MG63 (cell line): ENCODE measurements at regions not wholly inside any gene's neighbourhood (a gene's known extent, or its start where the extent isn't known, plus 50 kb on each side); places are given as distances from the start of the nearest gene placed in this dataset.
A peak's percentile ranks its signal among the peaks of the same experiment; 100 is the strongest.
"Not testable (repeated sequence)": the region's sequence is repeated elsewhere in the genome, so short reads cannot be mapped to it uniquely, and the experiment has no call there.

Experiments
- DNase-seq: peaks from one replicate; pipeline ENCODE4 v3.0.0-alpha.2; 2020
- H3K27me3 ChIP-seq: fragments of 250-450 bp; sonication (Bioruptor Pico); 2 replicates; pipeline ENCODE4 v1.5.1; 2020; ENCODE audit warnings: mild to moderate bottlenecking, moderate library complexity
- H3K36me3 ChIP-seq: fragments of 250-450 bp; sonication (Bioruptor Pico); 2 replicates; pipeline ENCODE4 v1.5.1; 2020; ENCODE audit warnings: mild to moderate bottlenecking, moderate library complexity
- H3K4me3 ChIP-seq: fragments of 250-450 bp; sonication (Bioruptor Pico); 2 replicates; pipeline ENCODE4 v1.5.1; 2020; ENCODE audit warnings: mild to moderate bottlenecking, moderate library complexity
- H3K9me3 ChIP-seq: fragments of 250-450 bp; sonication (Bioruptor Pico); 2 replicates; pipeline ENCODE4 v1.5.1; 2020; ENCODE audit warnings: mild to moderate bottlenecking, moderate library complexity

DNA sequence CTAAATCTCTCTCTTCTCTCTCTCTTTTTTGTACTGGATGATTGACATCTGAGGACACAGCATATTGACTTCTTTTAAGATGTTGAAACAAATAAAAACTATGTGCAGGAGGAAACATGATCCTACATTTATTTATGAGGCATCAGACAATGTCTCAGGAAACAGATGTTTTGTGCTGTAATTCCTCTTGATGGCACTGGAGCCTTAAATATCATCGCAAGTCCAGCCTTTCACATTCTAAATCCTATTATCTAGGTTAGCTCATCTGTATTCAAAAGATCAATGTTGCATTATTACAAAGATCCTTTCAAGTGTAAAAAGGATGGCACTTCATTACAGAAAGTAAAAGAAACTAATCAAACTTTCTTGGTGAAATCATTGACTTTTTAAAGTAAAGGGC is 63.9 kb downstream of the MAT2B start:
- H3K9me3 ChIP-seq = no peaks in the 10 kb centered on the region
- H3K4me3 ChIP-seq = no peak overlapping the region
- H3K27me3 ChIP-seq = no peaks in the 10 kb centered on the region
- DNase-seq = no peak
- H3K36me3 ChIP-seq = no peaks in the 10 kb centered on the region

GRCh38 chr5:163571744-163572143 is 66.3 kb downstream of the MAT2B start:
- no peaks in the 10 kb centered on the region for H3K36me3 ChIP-seq
- no peaks in the 10 kb centered on the region for H3K9me3 ChIP-seq
- DNase-seq = peak; percentile 91
- H3K27me3 ChIP-seq = no peaks in the 10 kb centered on the region
- H3K4me3 ChIP-seq = no peak overlapping the region

DNA sequence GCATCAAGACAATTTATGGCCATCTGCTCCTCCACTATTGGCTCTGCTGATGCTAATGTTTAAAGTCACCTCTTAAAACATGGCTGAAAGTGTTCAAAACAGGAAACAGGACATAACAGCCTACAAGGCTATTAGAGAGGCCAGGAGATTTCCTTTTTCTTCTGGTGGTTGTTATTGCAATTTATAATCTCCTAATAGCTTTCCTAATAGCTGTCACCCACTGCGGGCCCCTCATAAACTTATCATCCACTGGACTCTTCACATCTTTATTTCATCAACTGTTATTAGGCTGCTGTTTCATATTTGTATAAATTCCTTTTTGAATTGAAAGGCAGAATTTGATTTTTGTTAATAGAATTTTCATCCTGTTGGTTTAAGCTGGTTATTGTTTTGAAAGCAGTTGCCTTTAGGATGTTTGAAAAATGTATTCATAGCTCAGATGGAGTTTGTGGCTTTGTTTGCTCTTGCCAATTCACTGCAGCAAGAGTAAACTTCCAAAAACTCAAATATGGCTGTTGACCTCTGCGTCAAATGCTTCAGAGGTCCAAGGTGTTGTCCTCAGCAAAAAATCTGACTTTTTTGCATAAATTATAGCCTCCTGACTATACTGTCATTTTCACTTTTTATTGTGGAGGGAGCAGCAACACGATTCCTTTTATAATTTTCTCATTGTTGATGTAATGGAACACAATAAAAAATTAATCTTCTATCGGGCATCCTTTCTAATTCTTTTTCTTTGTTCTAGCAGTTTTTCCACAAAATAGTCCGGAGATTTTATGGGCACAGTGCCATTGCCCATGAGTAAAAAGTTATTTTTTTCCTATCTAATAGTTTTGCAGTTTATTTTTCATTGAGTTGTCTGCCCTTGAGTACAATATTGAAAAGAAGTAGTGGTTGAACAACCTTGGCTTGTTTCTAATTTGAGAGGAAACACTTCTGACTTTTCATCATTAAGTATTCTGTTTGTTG is 69.3 kb downstream of the MAT2B start:
- H3K9me3 ChIP-seq = no peaks in the 10 kb centered on the region
- H3K36me3 ChIP-seq = no peaks in the 10 kb centered on the region
- no peak overlapping the region for H3K4me3 ChIP-seq
- no peak for DNase-seq
- H3K27me3 ChIP-seq = no peaks in the 10 kb centered on the region

DNA sequence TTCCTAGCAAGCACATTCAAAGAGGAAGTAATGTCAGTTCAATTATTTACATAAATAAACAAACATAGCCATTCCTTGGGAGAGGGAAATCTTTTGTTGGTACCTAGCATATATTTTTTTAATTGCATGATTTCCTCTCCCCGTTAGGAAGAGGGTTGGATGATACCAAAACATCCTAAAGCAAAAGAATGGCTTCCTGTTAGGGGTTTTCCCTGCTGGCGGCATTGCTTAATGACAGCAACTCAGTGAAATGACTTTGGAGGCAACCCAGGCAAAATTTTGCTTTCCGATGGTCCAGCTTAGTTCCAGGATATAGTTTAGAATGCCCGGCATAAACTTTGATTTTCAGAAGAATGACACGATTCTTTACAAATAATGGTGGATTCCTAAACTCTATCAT is 73.2 kb downstream of the MAT2B start:
- H3K4me3 ChIP-seq = no peak overlapping the region
- H3K27me3 ChIP-seq = no peaks in the 10 kb centered on the region
- no peaks in the 10 kb centered on the region for H3K36me3 ChIP-seq
- H3K9me3 ChIP-seq = no peaks in the 10 kb centered on the region
- DNase-seq = peak; percentile 14

DNA sequence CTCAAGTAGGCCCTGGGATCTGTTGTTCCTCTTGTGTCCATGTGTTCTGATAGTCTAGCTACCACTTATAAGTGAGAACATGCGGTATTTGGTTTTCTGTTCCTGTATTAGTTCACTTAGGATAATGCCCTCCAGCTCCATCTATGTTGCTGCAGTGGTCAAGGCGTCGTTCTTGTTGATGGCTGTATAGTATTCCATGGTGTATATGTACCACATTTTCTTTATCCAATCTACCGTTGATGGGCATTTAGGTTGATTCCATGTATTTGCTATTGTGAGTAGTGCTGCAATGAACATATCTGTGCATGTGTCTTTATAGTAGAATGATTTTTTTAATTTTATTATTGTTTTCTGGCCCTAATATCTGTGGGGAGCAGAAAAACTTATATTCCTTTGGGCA is 74.3 kb downstream of the MAT2B start:
- Histone ChIP-seq H3K4me3 (no peak overlapping the region), H3K36me3 (no peaks in the 10 kb centered on the region), H3K27me3 (no peaks in the 10 kb centered on the region), H3K9me3 (no peaks in the 10 kb centered on the region)
- no peak for DNase-seq

GRCh38 chr5:163580516-163580915 is 75.1 kb downstream of the MAT2B start:
- no peak overlapping the region for H3K4me3 ChIP-seq
- no peaks in the 10 kb centered on the region for H3K27me3 ChIP-seq
- DNase-seq = no peak
- no peaks in the 10 kb centered on the region for H3K36me3 ChIP-seq
- no peaks in the 10 kb centered on the region for H3K9me3 ChIP-seq

DNA sequence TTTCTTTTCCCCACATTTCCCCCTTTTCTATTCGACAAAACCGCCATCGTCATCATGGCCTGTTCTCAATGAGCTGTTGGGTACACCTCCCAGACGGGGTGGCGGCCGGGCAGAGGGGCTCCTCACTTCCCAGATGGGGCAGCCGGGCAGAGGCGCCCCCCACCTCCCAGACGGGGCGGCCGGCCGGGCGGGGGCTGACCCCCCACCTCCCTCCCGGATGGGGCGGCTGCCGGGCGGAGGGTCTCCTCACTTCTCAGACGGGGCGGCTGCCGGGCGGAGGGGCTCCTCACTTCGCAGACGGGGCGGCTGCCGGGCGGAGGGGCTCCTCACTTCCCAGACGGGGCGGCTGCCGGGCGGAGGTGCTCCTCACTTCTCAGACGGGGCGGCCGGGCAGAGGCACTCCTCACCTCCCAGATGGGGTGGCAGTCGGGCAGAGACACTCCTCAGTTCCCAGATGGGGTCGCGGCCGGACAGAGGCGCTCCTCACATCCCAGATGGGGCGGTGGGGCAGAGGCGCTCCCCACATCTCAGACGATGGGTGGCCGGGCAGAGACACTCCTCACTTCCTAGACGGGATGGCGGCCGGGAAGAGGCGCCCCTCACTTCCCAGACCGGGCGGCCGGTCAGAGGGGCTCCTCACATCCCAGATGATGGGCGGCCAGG is 78.2 kb downstream of the MAT2B start:
- H3K4me3 ChIP-seq, DNase-seq, H3K36me3 ChIP-seq, H3K27me3 ChIP-seq, H3K9me3 ChIP-seq: not testable (repeated sequence)

GRCh38 chr5:163585206-163585605 is 79.8 kb downstream of the MAT2B start:
- H3K36me3 ChIP-seq = no peaks in the 10 kb centered on the region
- no peak overlapping the region for H3K4me3 ChIP-seq
- DNase-seq = peak; percentile 55
- no peaks in the 10 kb centered on the region for H3K27me3 ChIP-seq
- no peaks in the 10 kb centered on the region for H3K9me3 ChIP-seq

GRCh38 chr5:163586531-163586956 is 81.1 kb downstream of the MAT2B start:
- H3K9me3 ChIP-seq = no peaks in the 10 kb centered on the region
- no peaks in the 10 kb centered on the region for H3K36me3 ChIP-seq
- no peak overlapping the region for H3K4me3 ChIP-seq
- no peak for DNase-seq
- no peaks in the 10 kb centered on the region for H3K27me3 ChIP-seq

GRCh38 chr5:163594951-163595350 is 89.5 kb downstream of the MAT2B start:
- no peaks in the 10 kb centered on the region for H3K36me3 ChIP-seq
- DNase-seq = no peak
- H3K27me3 ChIP-seq = no peaks in the 10 kb centered on the region
- H3K9me3 ChIP-seq = no peaks in the 10 kb centered on the region
- no peak overlapping the region for H3K4me3 ChIP-seq

DNA sequence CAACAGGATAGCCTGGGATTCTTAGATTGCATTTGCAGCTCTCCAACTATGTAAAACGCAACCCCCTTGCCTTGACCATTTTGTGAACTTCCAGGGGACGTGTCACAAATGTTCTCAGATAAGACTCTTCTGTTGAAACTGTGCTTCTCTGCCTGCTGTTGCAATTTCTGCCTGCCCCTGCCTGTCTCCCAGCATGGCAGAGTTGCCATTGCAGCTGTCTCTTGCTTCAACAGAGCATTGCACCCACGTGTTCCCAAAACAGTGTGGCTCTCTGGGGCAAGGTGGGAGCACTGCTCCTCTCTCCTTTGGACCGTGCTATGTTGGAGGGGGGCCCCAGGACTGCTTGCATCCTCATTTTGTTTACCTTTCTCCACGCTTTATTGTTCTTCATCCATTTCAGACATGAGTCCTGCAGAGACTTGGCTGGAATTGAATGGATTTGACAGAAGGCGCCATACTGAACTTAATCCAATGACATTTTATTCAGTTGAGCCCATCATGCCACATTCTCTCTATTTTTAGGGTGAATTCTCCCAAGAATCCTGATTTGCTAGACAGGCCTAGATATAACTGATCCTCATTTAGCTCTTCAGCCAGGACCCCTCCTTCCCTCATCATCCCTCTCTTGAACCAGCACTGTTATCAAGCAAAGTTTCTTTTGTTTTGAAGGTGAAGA is 90.7 kb downstream of the MAT2B start:
- Histone ChIP-seq H3K9me3 (no peaks in the 10 kb centered on the region), H3K36me3 (no peaks in the 10 kb centered on the region), H3K4me3 (no peak overlapping the region), H3K27me3 (peaks cover 5% of the 10 kb centered on the region; the same call in 1 of the 2 replicates)
- DNase-seq = no peak

GRCh38 chr5:163596608-163597315 is 91.3 kb downstream of the MAT2B start:
- Histone ChIP-seq H3K4me3 (no peak overlapping the region), H3K9me3 (no peaks in the 10 kb centered on the region)
- DNase-seq = no peak

GRCh38 chr5:163604013-163604412 is 98.6 kb downstream of the MAT2B start:
- H3K9me3 ChIP-seq = no peaks in the 10 kb centered on the region; the same call in 1 of the 2 replicates

More at GRCh38 chr5:163596608-163597315, 91.3 kb downstream of the MAT2B start:
- Histone ChIP-seq H3K36me3 (no peaks in the 10 kb centered on the region), H3K27me3 (peaks cover 5% of the 10 kb centered on the region; the same call in 1 of the 2 replicates)

GRCh38 chr5:163607256-163607655 is 101.8 kb downstream of the MAT2B start:
- Histone ChIP-seq H3K36me3 (no peaks in the 10 kb centered on the region), H3K9me3 (no peaks in the 10 kb centered on the region; the same call in 1 of the 2 replicates), H3K4me3 (no peak overlapping the region), H3K27me3 (peaks cover 8% of the 10 kb centered on the region; the same call in 1 of the 2 replicates)
- DNase-seq = no peak

More at GRCh38 chr5:163604013-163604412, 98.6 kb downstream of the MAT2B start:
- Histone ChIP-seq H3K27me3 (peaks cover 13% of the 10 kb centered on the region), H3K4me3 (no peak overlapping the region), H3K36me3 (no peaks in the 10 kb centered on the region)
- DNase-seq = no peak

DNA sequence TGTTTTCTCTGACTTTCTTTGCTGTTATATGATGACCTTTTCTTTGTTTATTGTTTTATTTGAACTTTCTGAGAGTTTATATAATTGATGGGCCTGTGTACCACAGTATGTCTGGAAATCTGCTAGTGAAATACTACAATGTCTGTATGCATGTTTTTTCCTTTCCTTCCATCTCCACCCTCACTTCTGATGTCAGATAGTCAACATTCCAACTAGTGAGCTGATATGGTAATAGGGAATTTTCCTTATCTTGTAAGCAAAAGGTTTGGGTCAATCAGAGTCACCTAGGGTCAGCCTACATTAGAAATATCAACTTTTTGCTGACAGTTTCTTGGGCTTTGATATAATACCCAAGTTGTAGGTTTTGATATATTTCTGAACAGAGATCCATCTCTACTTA is 103.2 kb downstream of the MAT2B start:
- H3K36me3 ChIP-seq = no peaks in the 10 kb centered on the region
- no peak overlapping the region for H3K4me3 ChIP-seq
- no peaks in the 10 kb centered on the region; the same call in 1 of the 2 replicates for H3K9me3 ChIP-seq
- H3K27me3 ChIP-seq = peaks cover 7% of the 10 kb centered on the region; the same call in 1 of the 2 replicates
- DNase-seq = no peak

GRCh38 chr5:163609910-163610309 is 104.5 kb downstream of the MAT2B start:
- Histone ChIP-seq H3K4me3 (no peak overlapping the region), H3K27me3 (no peaks in the 10 kb centered on the region)
- DNase-seq = no peak

More at GRCh38 chr5:163609910-163610309, 104.5 kb downstream of the MAT2B start:
- Histone ChIP-seq H3K36me3 (no peaks in the 10 kb centered on the region), H3K9me3 (no peaks in the 10 kb centered on the region)
